ENCODE measurements at regions not wholly inside any gene's neighbourhood (a gene's known extent, or its start where the extent isn't known, plus 50 kb on each side); places are given as distances from the start of the nearest gene placed in this dataset.
A peak's percentile ranks its signal among the peaks of the same experiment; 100 is the strongest.

DNA sequence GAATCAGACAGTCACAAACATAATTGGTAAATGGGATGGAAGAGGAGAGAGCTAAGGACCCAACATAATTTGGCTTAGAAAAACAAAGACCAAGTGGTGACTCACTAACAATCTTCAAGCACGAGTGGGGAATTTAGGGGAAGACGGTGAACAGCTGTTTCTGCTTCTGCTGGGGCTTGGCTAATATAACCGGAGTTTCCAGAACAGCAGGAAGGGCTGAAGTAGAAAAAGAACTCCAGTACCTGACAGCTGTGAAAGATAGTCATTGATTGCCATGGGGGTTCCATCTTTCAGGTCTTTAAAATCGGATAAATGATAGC is 290.9 kb upstream of the LDB2 start:
- in situ Hi-C loops (cut with HindIII; ENCODE audit: low sequenced_read_pairs): no loop called here
- TF ChIP-seq, protein P1, sequence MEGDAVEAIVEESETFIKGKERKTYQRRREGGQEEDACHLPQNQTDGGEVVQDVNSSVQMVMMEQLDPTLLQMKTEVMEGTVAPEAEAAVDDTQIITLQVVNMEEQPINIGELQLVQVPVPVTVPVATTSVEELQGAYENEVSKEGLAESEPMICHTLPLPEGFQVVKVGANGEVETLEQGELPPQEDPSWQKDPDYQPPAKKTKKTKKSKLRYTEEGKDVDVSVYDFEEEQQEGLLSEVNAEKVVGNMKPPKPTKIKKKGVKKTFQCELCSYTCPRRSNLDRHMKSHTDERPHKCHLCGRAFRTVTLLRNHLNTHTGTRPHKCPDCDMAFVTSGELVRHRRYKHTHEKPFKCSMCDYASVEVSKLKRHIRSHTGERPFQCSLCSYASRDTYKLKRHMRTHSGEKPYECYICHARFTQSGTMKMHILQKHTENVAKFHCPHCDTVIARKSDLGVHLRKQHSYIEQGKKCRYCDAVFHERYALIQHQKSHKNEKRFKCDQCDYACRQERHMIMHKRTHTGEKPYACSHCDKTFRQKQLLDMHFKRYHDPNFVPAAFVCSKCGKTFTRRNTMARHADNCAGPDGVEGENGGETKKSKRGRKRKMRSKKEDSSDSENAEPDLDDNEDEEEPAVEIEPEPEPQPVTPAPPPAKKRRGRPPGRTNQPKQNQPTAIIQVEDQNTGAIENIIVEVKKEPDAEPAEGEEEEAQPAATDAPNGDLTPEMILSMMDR (IDR thresholded peaks at IDR 0.05; ENCODE audit: low read depth, low read length, missing control alignments): no peak
- DNase-seq (ENCODE audit: low read depth): peak; percentile 64
- H3K4me3 ChIP-seq (ENCODE audit: low read depth, low read length): no peak overlapping the region

DNA sequence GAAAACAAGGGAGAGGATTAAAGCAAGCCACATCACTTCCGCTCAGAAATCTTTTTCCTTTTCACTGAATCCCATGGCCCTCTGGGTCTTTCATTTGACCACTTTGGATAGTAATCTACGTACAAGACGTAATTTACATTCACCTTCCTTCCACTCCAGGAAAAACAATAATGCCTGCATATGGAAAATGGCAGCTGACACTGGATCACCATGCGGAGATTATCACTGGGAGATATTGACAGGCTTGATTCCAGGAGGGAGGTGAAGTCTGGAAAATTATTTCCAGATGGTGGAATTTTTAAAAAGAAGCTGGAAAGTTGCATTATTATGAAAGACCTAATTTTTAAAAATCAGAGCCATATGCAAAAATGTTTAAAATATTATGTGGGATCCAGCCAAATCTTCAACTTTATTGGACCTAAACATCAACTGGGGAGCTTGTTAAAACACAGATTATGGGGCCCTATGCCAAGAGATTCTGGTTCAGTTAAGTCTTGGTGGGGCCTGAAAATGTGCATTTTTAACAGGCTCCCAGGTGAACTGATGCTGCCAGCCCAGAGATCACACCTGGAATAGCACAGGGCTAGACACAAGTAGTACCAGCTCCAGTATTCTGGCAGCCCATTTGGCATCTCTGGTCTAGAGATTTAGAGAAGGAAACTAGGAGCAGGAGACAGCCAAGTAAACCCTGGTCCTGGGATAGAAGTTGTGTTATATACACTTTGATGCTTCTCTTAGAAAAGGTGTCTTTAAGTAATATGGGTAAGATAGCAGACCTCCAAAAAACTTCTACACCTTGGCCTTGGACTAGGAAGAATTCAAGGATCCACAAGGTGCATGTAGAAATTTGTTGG is 290.3 kb upstream of the LDB2 start:
- TF ChIP-seq, protein P1 (IDR thresholded peaks at IDR 0.05; ENCODE audit: low read depth, low read length, missing control alignments): no peak
- no peak overlapping the region for H3K4me3 ChIP-seq (ENCODE audit: low read depth, low read length)
- DNase-seq (ENCODE audit: low read depth): no peak
- in situ Hi-C loops (cut with HindIII; ENCODE audit: low sequenced_read_pairs): no loop called here

DNA sequence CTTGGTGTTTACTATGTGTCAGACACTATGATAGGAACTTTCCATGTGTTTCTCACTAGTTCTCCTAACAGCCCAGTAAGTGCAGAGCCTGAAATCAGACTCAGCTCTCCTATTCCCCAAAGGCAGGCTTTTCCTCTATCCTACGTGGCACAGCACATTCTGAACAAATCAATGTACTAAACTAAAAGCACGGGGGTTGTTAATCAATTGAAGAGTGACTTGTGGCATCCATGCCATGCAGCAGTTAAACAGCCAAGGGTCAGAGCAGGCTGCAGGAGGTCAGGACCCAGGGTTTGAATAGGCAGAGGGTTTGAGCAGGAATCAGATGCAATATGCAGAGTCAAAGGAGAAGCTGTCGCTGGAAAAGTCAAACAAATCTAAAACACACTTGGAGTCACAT is 289.7 kb upstream of the LDB2 start:
- TF ChIP-seq, protein P1 (IDR thresholded peaks at IDR 0.05; ENCODE audit: low read depth, low read length, missing control alignments): no peak
- DNase-seq (ENCODE audit: low read depth): no peak
- no peak overlapping the region for H3K4me3 ChIP-seq (ENCODE audit: low read depth, low read length)
- in situ Hi-C loops (cut with HindIII; ENCODE audit: low sequenced_read_pairs): no loop called here

DNA sequence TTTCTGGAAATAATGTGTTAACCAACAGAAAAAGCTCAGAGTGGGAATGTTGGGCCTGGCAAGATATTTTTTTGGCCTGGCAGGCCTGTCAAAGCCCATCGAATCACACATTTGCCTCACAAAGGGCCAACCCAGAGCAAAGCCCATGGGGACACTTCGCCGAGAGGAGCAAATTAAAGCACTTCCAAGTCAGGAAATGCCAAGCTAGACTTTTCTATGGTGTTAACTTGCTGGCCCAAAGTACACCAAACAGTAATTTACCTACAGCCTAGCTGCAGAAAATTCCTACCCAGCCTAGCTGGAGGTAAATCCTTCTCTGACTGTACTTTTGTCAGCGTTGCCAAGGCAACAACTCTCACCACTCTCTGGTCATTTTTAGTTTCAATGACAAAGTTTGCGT is 288.6 kb upstream of the LDB2 start:
- in situ Hi-C loops (cut with HindIII; ENCODE audit: low sequenced_read_pairs): no loop called here
- no peak for DNase-seq (ENCODE audit: low read depth)
- TF ChIP-seq, protein P1 (IDR thresholded peaks at IDR 0.05; ENCODE audit: low read depth, low read length, missing control alignments): no peak

DNA sequence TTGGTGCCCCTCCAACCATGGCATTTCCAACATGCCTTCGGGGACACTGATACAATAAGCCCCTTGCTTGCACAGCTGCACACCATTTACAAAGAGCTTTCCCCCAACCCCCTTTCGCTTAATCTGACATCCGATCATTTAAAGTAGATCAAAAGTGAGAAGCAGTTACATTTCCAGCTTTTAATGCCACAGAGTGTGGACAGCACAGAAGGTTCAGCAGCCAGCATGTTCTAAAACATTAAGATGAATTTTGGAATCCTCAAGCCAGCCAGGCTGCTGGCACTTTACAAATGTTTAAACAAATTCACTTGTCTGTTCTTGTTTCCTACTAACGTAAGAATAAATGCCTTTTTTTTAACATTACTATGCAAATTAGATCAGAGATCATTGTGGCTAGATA is 284.4 kb upstream of the LDB2 start:
- TF ChIP-seq, protein P1 (IDR thresholded peaks at IDR 0.05; ENCODE audit: low read depth, low read length, missing control alignments): no peak
- no peak overlapping the region for H3K4me3 ChIP-seq (ENCODE audit: low read depth, low read length)
- in situ Hi-C loops (cut with HindIII; ENCODE audit: low sequenced_read_pairs): no loop called here
- DNase-seq (ENCODE audit: low read depth): no peak

More for the DNA sequence above, 288.6 kb upstream of the LDB2 start:
- no peak overlapping the region for H3K4me3 ChIP-seq (ENCODE audit: low read depth, low read length)

DNA sequence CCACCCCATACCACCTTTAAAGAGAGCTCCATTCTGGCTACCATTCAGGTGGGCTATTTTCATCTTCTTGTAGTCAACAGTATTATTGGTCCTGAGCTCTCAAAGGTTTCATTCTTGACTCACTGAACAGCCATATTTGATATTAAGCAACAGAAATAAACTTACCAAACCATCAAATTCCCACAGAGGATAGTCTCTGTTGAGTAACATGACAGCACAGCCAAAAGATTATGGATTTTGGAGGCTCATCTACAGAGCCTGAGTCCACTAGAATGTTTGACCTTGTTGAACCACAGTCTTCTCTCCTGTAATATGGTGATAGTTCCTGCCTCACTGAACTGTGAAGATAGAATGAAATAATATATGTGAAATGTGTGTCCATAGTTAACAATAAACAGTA is 276.3 kb upstream of the LDB2 start:
- TF ChIP-seq, protein P1 (IDR thresholded peaks at IDR 0.05; ENCODE audit: low read depth, low read length, missing control alignments): no peak
- H3K4me3 ChIP-seq (ENCODE audit: low read depth, low read length): no peak overlapping the region
- DNase-seq (ENCODE audit: low read depth): no peak
- in situ Hi-C loops (cut with HindIII; ENCODE audit: low sequenced_read_pairs): no loop called here

Data from astrocyte of the cerebellum (primary cell).